HG02938 (cell line): ENCODE measurements at regions not wholly inside any gene's neighbourhood (a gene's known extent, or its start where the extent isn't known, plus 50 kb on each side); places are given as distances from the start of the nearest gene placed in this dataset.

Experiments used
- ATAC-seq: cut with Tn5 transposase; IDR thresholded peaks from one replicate; pipeline ENCODE4 v1.9.1; 2021; ENCODE audit warnings: mild to moderate bottlenecking, moderate library complexity; ENCODE audit not compliant: unreplicated experiment

GRCh38 chr12:127205781-127206555 lies 1061.0 kb upstream of the TMEM132C start:
- no peak for ATAC-seq

GRCh38 chr12:127209318-127209717 lies 1057.7 kb upstream of the TMEM132C start:
- ATAC-seq: no peak

- ATAC-seq: no peak
Observed at GRCh38 chr12:127214186-127214585, 1052.8 kb upstream of the TMEM132C start.

GRCh38 chr12:127223011-127223410 lies 1044.0 kb upstream of the TMEM132C start:
- ATAC-seq: no peak

GRCh38 chr12:127223731-127224130 lies 1043.2 kb upstream of the TMEM132C start:
- no peak for ATAC-seq

- no peak for ATAC-seq
Observed at GRCh38 chr12:127230843-127231260, 1036.1 kb upstream of the TMEM132C start.

- no peak for ATAC-seq
Observed at GRCh38 chr12:127231371-127231770, 1035.6 kb upstream of the TMEM132C start.

GRCh38 chr12:127233016-127233415 lies 1034.0 kb upstream of the TMEM132C start:
- no peak for ATAC-seq

GRCh38 chr12:127235761-127236160 lies 1031.2 kb upstream of the TMEM132C start:
- ATAC-seq: no peak

- no peak for ATAC-seq
Observed at GRCh38 chr12:127236491-127236890, 1030.5 kb upstream of the TMEM132C start.

GRCh38 chr12:127237151-127237550 lies 1029.8 kb upstream of the TMEM132C start:
- no peak for ATAC-seq

- no peak for ATAC-seq
Observed at GRCh38 chr12:127238107-127238506, 1028.9 kb upstream of the TMEM132C start.

GRCh38 chr12:127239781-127240180 lies 1027.2 kb upstream of the TMEM132C start:
- ATAC-seq: no peak

GRCh38 chr12:127240249-127240929 lies 1026.6 kb upstream of the TMEM132C start:
- no peak for ATAC-seq

GRCh38 chr12:127241072-127241817 lies 1025.7 kb upstream of the TMEM132C start:
- ATAC-seq: no peak

- ATAC-seq: no peak
Observed at GRCh38 chr12:127245009-127245408, 1022.0 kb upstream of the TMEM132C start.

- no peak for ATAC-seq
Observed at GRCh38 chr12:127245437-127245836, 1021.5 kb upstream of the TMEM132C start.

- no peak for ATAC-seq
Observed at GRCh38 chr12:127247937-127248336, 1019.0 kb upstream of the TMEM132C start.

GRCh38 chr12:127249428-127249827 lies 1017.5 kb upstream of the TMEM132C start:
- no peak for ATAC-seq

- ATAC-seq: no peak
Observed at GRCh38 chr12:127253797-127254327, 1013.1 kb upstream of the TMEM132C start.

- ATAC-seq: no peak
Observed at GRCh38 chr12:127254420-127254955, 1012.5 kb upstream of the TMEM132C start.
